Right ventricle myocardium inferior (tissue), 1 donor: ENCODE measurements at regions not wholly inside any gene's neighbourhood (a gene's known extent, or its start where the extent isn't known, plus 50 kb on each side); places are given as distances from the start of the nearest gene placed in this dataset.

Source experiments
- ATAC-seq: fragments of 200-7000 bp; cut with Tn5 transposase; one replicate; pipeline ENCODE4 v1.9.1; 2020; ENCODE audit warnings: mild to moderate bottlenecking, moderate library complexity
- DNase-seq: peaks from one replicate; pipeline ENCODE4 v3.0.0; 2021; ENCODE audit errors: missing footprints
- intact Hi-C: fragments of 100-400 bp; cut with DNase I; formaldehyde crosslinking; loops from one replicate; pipeline ENCODE4 v1.11.0; 2022
- donor health status: DM: no; HTN: yes; CAD: no; lungs with severe emphysema.

DNA sequence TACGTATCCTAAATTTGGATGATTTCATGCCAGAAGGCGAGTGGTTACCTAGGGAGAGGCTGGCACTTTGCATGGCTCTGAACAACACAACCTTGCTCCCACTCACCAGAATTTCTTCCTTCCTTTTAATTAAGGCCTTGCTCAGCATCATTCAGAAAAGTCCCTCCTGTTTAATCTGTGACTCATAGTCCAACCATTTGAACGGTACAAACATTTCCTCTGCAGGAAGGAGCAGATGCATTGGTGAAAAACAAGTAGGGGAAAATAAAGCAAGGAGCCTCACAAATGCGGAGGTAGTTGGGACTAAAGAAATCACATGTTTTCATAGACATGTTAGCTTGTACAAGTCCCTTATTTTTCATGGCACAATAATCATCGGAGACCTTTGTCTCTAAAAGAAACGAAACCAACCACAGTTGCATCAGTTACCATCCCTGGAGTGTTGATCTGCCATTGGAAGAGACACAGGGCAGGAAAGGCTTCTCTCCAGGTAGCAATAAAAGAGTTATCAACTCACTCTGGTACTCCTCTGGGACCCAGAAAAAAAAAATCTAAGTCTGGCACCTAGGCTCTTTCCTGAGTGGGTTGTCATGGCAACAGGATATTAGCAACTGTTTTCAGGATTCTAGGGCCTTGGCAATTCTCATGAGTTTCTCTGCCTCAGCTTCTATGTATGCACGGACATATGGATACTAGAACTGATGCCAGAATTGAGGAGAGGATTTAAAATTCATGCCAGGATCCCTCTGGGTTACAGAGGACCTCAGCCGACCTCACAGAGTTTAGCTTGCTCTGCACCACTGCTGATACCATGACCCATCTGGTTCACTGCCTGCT, 255.4 kb upstream of the ARPP21 start:
- DNase-seq: no peak
- ATAC-seq: no peak
- intact Hi-C loops: no loop called here

DNA sequence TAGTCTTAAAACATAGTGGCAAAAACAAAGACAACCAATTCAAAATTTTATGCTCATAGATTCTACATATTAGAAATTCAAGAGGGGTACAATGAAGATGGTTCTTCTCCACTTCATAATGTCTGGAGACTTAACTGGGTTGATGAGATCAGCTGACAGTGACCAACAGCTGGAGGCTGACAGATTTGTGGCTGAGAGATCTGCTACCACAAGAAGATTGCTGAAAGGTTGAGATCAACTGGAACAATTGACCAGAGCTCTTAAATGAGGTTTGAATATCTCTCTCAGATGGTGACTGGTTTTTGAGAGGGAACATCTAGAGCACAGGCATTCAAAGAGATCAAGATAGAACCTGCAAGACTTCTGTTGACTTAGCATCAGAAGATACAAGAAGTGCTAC, 254.1 kb upstream of the ARPP21 start:
- ATAC-seq: no peak

DNA sequence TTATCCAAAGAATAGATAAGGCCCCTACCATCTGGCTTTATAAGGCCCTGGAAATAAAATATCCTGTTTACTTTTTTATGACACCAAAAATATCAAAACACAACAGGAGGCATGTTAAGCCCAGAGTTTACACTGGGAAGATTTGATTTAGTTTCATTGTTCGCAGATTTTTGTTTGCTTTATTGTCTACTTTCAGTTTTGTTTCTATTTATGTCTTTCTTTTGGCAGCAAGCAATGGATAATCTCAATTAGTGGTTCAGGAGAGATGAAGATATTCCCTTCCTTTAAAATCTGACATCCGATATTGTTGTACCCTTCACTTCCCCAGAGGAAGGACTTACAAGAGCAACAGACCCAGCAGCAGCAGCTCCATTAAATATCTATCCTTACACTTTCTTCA, 249.4 kb upstream of the ARPP21 start:
- intact Hi-C loops: no loop called here
- no peak for DNase-seq
- ATAC-seq: no peak

More for the DNA sequence above, 254.1 kb upstream of the ARPP21 start:
- no peak for DNase-seq
- intact Hi-C loops: no loop called here

DNA sequence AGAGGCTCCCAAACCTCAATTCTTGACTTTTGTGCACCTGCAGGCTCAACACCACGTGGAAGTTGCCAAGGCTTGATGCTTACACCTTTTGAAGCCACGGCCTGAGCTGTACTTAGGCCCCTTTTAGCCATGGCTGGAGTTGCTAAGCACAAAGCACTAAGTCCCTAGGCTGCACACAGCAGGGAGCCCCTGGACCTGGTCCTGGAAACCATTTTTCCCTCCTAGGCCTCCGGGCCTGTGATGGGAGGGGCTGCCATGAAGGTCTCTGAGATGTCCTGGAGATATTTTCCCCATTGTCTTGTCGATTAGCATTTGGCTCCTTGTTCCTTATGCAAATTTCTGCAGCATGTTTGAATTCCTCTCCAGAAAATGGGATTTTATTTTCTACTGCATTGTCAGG, 247.1 kb upstream of the ARPP21 start:
- DNase-seq (no peak), ATAC-seq (no peak)
- intact Hi-C loops: no loop called here

DNA sequence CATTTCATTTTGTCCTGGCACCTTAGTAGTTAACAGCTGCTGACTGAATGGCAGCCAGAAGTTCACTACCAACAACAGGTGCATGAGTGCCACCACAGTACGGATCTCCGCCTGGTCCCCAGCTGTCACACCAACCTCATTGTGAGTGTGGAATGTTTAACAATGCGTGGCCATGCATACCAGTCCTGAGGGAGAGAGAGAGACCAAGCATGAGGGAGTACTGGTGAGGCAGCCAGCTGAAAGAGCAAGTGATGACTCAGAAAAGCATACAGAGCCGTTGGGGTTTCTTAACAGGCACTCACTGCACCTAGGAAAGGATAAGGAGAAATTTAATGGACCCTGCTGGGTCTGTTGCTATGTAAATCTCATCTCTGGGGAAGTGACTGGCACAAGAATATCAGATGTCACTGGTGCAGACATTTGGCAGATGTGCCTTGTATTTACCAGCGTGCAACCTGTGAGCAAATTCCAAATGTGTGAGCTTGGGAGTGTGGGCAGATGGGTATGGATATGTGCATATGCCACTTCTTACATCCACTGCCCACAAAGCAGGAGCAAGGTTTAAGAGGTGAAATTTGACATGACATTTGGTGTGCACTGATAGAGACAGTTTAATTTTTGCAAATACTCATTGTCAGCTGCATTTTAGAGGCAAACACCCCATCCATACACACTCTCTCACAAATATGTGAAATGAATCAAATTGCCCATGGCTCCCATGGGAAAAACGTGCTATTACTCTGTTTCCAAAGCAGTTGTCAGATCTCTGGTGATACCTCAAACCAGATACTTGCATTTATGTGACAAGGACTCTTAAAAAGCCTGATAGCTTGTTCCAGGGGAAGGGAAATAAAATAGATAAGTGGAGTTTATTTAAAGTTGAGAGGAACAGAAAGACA, 245.2 kb upstream of the ARPP21 start:
- DNase-seq (no peak), ATAC-seq (no peak)
- intact Hi-C loops: no loop called here

DNA sequence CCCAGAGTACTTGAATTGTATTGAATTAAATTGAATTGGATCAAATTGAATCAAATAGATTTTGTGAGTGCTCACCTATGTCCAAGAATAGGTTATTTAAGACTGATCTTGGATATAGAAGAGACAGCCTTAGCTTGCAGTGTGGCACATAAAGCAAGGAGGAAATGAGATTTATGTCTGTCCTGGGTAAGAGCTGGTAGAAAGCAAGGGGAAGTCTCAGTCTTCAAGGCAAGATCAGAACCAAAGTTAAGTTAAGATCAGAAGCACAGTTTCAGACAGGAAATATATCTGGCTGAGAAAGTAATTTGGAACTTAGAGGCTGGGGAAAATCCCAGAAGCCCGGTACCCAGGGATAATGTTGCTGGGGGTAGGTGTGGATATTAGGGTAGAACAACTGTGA, 244.4 kb upstream of the ARPP21 start:
- intact Hi-C loops: no loop called here
- no peak for DNase-seq
- no peak for ATAC-seq

DNA sequence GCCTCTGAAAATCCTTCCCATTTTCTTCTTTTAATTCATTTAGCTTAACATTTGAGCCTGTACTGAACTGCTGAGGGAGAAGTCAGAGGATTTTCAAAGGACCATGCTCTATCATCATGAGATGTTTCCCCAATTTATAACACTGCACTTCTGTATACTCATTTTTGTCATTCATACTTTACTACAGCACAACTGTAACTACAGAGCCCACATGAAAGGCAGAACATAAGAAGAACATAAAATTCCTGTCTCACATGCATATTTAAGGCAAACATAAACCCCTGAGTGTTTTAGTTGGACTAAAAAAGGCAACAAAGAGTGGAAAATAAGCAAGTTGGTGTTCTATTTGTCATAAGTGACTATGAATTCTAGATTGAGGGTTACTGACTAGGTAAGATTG, 237.7 kb upstream of the ARPP21 start:
- ATAC-seq: no peak
- no peak for DNase-seq
- intact Hi-C loops: no loop called here

DNA sequence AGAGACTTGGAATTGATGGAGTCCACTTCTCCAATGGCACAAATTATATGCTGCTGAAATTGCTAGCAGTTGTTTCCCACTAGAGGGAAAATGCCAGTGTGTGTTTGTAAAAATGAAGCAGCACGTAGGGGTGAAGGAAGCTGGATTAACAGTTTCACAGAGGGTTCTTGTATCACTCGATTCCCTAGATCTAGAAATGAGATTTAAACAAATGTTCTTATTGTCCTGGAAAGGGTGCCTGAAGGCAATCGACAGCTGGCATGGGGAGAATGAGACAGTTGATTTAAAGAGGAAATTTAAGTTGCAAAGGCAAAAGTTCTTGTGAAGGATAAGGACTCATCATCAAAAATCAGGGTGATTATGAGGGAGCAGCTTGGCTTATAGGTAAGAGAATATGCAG, 234.8 kb upstream of the ARPP21 start:
- ATAC-seq: no peak
- intact Hi-C loops: no loop called here
- no peak for DNase-seq

DNA sequence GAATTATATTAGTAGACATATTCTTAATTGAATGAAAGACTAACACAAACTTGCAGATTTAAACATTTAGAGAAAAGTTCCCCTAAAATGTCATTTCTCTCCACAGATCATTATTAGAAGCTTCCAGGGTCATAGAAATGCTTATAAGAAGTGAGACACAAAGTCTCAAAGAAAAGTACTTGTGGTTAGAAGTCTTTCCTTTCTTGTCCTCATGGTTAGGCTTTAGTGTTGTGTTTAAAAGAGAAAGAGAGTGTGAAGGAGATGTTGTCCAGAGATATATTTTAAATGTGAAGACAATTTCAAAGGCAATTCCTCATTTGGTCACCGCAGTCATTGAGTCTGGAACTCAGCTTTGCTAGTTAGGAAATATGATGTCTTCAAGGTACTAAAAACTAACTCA, 230.4 kb upstream of the ARPP21 start:
- no peak for ATAC-seq
- no peak for DNase-seq
- intact Hi-C loops: no loop called here

DNA sequence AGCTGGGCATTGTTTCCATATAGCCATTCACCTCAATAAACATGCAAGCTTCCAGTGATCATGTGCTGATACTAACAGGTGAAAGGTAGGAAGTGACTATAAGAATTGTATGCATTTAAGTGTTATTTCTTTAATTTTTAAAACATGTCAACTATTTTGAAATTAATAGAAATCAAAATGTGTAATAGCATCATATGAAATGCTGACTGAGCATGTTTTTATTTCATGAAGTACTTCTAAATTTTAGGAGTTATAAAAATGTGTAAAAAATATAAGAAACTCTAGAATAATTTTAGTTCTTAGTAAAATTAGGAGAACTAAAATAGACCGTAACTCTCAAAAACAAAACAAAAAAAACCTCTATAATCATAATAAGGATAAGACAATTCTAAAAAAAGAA, 229.3 kb upstream of the ARPP21 start:
- DNase-seq (no peak), ATAC-seq (no peak)
- intact Hi-C loops: no loop called here

DNA sequence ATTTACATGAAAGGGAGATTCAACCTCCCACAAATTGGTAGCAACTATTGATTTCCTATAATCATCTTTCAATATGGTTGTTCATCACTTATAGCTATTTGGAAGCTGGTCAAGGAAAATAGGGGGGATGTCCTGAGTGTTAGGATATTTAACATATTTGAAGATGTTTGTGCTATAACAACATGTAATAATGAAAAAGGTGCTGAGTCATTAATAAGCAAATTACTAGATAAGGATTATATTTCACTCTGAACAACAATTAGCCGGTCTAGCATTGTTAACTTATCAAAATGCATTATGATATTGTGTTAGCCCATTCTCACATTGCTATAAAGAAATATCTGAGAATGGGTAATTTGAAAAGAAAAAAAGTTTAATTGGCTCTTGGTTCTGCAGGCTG, 225.8 kb upstream of the ARPP21 start:
- intact Hi-C loops: no loop called here
- no peak for ATAC-seq
- DNase-seq: no peak

DNA sequence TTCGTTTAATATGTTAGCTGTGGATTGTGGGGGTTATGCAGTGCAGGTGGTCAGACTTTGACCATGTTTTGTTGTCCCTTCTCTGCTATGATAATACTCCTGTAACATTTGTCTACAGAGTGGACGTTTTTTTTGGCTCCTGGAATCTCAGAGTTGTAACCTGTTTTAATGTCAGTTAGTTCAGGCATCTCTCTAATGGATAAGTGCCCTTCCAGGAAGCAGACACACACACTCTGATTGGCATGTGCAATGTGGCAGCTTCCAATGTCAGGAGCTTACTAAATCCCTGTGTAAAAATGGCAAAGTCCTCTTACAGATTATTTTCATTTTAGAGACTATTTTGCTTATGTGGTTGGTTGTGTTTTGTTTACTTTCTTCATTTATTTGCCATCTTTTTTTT, 222.2 kb upstream of the ARPP21 start:
- ATAC-seq (no peak), DNase-seq (no peak)
- intact Hi-C loops: no loop called here

DNA sequence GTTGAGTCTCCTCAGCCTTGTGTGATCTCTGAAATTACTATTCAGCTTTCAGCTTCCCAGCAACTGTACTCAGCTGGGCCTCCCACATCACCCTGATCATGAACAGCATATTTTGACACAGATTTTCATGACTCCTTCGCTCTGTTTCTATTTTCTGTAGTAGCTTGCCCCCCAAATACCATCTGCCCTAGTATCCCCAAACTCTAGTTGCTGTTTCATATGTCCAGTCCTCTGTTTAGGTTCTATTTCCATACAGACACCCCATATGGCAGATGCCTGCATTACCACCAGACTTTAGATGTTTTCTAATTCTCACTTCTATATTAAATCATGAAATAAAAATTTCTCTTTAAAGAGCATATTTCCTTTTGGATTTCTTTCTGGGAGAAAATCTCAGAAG, 217.2 kb upstream of the ARPP21 start:
- ATAC-seq (no peak), DNase-seq (no peak)
- intact Hi-C loops: no loop called here

DNA sequence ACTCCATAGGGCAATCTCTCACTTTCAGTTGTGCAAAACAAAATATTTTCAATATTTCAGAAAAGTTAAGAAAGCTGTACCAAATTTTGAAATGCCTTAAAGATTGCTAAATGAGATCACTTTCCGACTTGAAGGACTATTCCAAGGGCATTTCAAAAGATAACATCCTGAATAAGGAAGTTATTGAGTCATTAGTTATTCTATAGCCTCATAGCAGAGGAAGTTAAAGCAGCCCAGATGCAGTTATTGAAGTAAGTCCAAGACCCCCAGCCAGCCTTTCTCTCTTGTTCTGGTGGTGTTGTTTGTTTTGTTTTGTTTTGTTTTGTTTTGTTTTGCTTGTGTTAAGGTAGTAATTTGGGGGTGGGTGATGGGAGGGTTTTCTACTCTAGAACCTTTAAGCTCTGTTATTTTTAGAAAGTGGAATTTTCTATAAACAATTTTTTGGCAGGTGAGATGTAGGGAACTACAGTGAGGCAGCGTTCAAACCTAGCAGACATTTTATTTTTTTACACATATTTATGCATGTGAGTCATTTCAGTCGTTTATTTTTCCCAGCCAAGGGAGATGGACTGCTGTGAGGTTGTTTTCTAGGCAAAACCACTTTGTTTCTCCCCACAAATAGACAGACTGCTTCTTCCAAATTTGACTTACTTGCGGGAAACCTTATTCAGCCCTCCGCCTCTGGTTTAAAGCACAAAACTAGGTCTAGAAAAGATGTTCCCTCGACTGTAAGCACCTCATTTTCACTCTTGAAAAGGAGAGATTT, 216.3 kb upstream of the ARPP21 start:
- DNase-seq: no peak
- ATAC-seq: no peak

DNA sequence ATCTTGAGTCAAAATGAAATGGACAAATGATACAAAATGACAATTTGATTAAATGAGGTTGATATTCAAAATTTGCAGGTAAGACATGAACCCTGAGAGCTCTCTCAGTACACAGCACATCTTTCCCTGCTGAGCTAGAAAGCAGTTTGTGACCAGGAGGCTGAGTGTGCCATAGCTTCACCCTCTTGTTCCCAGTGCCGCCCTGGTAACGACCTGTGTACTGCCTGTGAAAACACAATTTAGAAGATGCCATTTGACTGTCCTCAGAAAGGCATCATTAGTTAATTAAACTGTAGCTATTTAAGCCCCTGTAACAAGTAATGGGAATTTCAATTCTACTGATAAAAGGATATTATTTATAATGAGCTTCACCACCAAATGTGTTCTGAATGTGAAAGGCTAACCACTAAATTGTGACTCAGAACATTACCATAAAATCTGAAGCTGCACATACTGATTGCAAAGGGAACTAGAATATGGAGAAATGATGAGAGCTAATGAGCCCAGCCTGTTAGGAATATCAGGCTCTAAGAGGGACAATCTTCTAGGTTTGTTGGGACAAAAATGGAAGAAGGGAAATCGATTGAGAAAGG, 212.9 kb upstream of the ARPP21 start:
- intact Hi-C loops: no loop called here

More for the DNA sequence above, 216.3 kb upstream of the ARPP21 start:
- intact Hi-C loops: no loop called here

DNA sequence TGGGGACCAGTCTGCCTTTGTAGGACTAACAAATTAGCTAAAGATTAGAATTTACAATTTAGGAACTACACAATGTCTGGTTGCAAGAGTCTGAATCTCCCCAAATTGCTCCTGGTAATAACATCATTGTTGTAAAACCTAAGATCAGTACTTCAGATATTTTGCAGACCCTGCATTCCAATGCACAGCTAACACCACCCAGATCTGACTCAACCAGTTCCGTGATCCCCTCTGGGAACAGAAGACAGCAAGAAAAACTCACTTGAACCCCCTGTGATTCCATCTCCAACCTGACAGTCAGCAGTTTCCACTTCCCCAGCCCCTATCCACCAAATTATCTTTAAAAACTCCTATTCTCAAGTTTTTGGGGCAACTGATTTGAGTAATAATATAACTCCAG, 201.9 kb upstream of the ARPP21 start:
- ATAC-seq (no peak), DNase-seq (no peak)
- intact Hi-C loops: no loop called here

More for the DNA sequence above, 212.9 kb upstream of the ARPP21 start:
- DNase-seq (no peak), ATAC-seq (no peak)

DNA sequence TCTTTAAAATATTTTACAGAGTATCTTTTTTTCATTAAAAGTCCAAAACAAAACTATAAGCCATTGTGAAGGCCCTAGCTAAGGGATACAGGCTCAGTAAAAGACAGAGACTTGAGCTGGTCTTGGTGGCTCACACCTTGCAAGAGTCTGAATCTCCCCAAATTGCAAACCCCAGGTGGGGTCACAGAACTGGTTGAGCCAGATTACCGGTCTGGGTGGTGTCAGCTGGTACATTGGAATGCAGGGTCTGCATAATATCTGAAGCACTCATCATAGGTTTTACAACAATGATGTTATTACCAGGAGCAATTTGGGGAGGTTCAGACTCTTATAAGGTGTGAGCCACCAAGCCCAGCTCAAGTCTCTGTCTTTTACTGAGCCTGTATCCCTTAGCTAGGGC, 201.2 kb upstream of the ARPP21 start:
- DNase-seq: no peak
- ATAC-seq: no peak
- intact Hi-C loops: no loop called here

DNA sequence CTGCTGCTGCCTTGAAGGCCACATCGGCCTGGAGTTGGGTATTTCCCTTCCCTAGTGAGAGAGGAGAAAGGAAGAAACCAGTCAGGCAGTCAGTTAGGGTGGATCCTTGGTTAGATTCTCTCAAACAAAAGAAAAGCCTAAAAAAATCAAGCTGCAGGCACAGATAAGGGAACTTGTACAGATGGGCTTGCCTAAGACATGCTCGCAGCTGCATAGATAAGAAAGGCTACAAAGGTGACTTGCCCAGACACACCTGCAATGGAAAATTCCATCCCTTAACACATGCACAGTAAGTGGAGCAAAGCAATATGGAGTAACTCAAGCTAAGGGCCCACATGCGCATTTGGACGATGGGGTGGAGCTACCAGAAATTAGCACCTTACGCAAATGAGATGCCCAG, 199.7 kb upstream of the ARPP21 start:
- intact Hi-C loops: no loop called here
- ATAC-seq (no peak), DNase-seq (no peak)

DNA sequence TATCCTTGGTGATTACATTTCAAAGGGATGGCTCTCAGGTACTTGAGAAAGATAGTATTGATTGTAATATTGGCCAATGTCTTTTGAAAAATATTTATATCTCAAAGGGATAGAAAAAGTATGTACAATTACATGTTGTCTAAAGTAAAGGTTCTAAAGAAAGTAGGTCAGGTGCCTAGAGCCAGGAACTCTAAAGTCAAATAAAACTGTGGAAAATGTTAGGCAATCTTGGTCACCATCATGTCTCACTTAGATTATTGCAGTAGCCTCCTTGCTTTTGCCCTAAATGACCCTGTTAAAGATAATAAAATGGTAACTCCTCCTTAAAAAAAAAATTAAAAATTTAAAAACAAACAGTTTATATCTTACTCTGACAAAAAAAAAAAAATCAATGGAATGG, 198.5 kb upstream of the ARPP21 start:
- ATAC-seq (no peak), DNase-seq (no peak)
- intact Hi-C loops: no loop called here
